ENCODE measurements at regions not wholly inside any gene's neighbourhood (a gene's known extent, or its start where the extent isn't known, plus 50 kb on each side); places are given as distances from the start of the nearest gene placed in this dataset.
A peak's percentile ranks its signal among the peaks of the same experiment; 100 is the strongest.

- peak; percentile 7 for DNase-seq (ENCODE audit: low read depth)
Measured at GRCh38 chr11:104531075-104531474, 367.1 kb upstream of the PDGFD start.

DNA sequence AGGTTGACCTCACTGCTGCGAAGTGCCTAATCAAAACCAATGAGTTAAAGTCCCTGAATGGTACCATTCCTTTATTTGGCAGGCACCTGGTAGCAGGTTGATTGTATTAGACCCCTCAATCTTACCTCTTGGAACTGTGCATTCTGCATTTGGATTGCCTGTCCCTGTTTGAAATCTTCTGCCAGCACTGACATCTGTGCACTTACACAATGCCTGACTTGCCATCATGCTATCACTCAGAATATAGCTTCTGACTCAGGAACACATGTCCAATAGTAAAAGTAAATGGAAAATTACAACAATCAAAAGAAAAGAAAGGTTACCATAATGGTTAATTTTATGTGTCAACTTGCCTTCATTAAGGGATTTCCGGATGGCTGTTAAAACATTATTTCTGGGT, 366.0 kb upstream of the PDGFD start:
- DNase-seq (ENCODE audit: low read depth), result no peak

DNA sequence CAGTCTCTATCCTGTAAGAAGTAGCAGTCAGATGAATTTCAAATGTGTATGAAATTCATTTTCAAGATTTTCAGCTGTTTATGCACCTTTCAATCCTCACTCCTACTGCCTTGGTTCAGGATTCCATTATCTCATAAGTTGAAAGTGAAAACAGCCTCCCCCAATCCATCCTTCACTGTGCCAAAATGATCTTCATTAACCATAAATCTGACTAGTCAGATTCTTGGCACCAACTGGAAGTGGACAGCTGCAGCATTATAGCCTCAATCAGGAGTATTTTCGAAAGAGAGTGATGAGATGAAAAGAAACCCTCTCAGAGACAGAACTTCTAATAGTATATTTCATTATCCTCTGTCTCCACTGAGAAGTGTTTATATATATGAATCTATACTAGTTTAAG, 365.3 kb upstream of the PDGFD start:
- DNase-seq (ENCODE audit: low read depth), result no peak

DNA sequence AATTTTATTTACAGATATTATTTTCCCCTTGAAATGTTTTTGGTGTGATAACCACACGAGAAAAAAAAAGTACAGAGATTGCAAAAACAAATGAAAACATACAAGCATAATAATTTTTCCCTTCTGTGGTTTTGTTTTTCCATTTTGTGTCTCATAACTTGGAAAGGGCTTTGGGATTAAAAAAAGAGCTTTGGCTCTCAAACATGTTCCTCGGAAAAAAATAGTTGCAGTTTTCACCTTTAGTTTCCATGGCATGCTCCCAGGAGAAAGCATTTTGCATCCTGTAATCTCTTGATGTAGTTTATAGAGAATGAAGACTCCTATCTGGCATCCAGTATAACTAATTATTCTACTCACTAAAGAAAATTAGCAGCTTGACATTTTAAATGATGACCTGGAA, 362.1 kb upstream of the PDGFD start:
- DNase-seq (ENCODE audit: low read depth), result no peak

DNA sequence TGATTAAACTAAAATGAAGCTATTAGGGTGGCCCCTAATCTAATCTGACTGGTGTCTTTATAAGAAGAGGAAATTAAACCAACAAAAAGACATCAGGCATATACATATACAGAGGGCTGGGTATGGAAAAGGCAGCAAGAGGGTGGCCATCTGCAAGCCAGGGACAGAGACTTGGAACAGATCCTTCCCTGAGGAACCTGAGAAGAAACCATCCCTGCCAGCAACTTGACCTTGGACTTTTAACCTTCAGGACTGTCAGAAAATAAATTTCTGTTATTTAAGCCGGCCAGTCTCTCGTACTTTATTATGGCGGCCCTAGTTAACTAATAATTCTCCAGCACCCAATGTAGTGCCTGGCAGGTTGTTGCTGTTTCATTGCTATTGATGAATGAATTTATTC, 361.5 kb upstream of the PDGFD start:
- no peak for DNase-seq (ENCODE audit: low read depth)

- DNase-seq (ENCODE audit: low read depth), result no peak
Measured at GRCh38 chr11:104524254-104524653, 360.3 kb upstream of the PDGFD start.

GRCh38 chr11:104523611-104524010, 359.7 kb upstream of the PDGFD start:
- DNase-seq (ENCODE audit: low read depth), result no peak

DNA sequence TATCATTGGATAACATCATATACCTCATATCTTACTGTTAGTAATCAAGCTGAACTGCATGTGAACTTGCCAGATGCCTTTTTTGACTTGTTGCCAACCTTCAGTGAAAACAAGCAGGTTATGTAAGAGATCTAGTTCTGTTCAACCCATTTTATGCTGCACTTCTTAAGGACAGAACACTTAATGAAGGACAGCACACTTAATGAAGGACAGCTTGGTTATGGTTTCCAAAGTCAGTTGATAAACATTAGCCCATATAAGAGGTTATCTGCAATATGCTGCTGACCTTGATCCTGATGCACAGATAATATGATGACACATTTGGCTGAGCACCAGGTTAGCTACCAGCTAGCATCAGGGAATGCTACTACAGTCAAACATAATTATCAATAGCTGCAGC, 358.7 kb upstream of the PDGFD start:
- no peak for DNase-seq (ENCODE audit: low read depth)

DNA sequence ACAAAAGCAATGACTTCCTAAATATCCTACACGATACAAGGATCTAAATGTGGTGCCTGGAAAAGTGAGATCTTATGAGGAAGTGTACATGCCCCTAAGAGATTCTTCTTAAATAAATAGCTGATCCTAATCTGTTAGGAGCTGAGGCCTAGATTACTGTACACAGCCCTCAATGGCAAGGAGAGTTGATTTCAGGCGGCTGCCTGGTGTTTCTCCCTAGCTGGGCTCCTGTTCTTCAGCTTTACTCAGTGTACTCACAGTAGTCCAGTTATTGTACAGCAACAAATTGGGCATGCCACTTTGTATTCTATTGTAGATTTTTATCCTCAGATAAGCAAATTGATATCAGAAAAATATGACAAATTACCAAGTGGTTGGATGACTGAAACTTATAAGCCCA, 358.2 kb upstream of the PDGFD start:
- no peak for DNase-seq (ENCODE audit: low read depth)

DNA sequence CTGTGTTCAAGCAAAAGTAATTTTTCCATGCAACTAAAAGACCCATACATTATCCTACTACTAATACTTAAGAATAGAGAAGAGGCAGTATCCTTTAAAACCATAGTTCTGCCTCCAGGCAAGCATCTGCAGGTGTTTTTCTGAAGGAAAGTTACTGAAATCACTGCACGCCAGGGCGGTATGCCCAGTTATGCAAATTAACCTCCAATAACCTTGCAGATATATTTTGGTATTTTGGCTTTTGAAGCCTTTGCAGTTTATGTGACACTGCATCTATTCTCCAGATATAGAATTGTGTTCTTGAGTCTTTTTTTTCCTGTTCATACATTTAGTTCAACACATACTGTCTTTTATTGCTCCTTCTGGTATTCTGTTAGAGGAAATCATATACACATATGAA, 346.2 kb upstream of the PDGFD start:
- no peak for DNase-seq (ENCODE audit: low read depth)

GRCh38 chr11:104490182-104490581, 326.2 kb upstream of the PDGFD start:
- DNase-seq (ENCODE audit: low read depth), result no peak

GRCh38 chr11:104488561-104488960, 324.6 kb upstream of the PDGFD start:
- DNase-seq (ENCODE audit: low read depth), result no peak

DNA sequence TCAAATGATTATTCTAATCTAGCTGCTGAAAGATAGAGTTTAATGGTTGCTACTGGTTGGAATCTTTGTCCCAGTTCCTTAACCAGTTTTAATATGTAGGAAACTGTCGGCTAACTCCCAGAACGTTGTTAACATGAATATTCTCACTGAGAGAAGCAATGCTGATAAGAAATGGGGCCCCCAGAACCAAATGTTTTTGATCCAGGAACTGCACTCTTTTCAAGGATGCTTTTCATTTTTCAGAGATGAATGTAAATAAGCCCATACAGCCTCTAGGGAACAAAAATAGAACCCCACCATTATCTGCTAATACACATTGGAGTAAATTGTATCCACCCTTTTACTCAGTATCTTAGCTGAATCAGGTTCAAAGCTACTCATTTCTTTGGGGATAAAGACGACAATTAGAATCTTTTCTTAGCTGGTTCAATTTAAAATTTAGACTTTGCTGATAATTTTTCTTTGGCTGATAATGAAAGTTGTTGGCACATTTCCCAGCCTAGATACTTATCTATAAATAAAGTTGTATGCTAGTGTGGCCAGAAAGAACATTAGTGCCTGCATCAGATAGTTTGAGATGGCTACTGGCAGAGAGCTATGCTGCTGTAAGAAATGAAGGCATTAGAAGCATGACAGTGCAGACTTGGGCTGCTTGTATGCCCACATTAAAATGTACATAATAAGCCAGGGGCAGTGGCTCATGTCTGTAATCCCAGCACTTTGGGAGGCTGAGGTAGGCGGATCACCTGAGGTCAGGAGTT, 323.3 kb upstream of the PDGFD start:
- no peak for DNase-seq (ENCODE audit: low read depth)

GRCh38 chr11:104484804-104485554, 321.0 kb upstream of the PDGFD start:
- no peak for DNase-seq (ENCODE audit: low read depth)

DNA sequence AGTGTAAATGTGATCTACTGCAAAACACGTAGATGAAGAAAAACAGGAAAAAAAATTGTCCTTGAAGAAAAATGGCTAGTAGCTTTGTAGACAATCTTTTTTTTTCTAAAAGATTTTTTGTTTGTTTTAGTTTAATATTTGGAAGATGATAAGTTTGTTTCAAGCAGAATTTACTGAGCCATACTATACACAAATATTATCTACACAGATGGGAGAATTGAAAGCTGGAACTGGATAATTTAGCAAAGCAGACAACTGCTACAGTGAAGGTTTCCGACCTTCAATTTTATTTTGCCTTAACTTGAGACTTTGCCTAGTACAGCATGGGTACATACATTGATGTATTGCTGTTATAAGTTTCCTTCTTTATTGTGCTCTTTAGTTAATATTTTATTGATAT, 313.0 kb upstream of the PDGFD start:
- no peak for DNase-seq (ENCODE audit: low read depth)

DNA sequence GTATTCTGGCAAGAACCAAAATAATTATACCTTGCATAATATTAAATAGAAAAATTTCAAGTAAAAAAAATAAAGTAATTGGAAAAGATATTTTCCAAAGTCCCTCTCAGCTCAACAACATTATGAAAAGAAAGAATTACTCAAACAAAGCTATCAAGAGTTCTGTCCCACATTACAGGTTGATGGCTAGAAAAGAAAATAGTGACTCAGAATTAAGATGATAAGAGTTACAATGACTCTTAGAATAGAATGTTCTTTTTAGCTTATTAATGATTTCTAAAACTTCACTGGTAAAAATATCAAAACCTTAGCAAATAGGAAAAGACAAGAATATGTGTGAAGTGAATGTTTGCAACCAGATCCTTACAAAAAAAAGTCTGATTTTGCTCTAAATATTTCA, 312.5 kb upstream of the PDGFD start:
- DNase-seq (ENCODE audit: low read depth), result no peak

GRCh38 chr11:104467404-104467803, 303.5 kb upstream of the PDGFD start:
- no peak for DNase-seq (ENCODE audit: low read depth)

DNA sequence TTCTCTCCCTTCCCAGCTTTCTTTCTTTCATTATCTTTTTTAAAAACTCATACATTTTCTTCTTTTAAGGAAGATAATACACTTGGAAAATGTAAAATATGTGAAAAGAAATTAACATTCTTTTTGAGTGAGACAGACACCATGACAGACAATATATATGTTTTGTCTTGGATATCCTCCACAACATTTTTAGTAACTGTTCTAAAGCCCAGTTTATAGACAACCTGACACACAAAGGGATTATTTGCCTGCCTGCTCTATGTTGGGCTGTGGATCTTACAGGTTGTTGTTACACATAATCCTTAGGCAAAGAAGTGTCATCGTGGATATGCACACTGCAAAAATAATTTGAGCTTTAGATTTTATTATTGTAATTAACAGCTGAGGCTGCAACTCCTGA, 301.4 kb upstream of the PDGFD start:
- DNase-seq (ENCODE audit: low read depth), result no peak

DNA sequence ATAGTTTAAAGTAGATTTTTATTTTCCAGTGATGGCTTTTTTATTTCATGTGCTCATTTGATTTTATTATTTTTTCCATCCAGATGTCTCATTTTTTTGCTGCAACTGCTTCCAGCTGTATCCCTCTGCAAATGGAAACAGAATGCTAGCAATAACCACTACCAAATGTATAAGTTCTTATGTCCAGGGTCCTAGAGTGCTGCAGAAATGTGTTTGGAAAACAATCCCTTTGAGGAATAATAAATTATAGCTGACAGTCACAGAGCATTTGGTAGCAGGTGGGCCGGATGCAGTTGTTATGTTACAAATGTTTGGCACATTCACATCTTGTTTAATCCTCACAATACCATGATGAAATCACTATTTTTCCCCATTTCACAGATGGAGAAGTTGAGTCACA, 300.7 kb upstream of the PDGFD start:
- DNase-seq (ENCODE audit: low read depth), result no peak

- peak; percentile 21 for DNase-seq (ENCODE audit: low read depth)
Measured at GRCh38 chr11:104462341-104462740, 298.4 kb upstream of the PDGFD start.

DNA sequence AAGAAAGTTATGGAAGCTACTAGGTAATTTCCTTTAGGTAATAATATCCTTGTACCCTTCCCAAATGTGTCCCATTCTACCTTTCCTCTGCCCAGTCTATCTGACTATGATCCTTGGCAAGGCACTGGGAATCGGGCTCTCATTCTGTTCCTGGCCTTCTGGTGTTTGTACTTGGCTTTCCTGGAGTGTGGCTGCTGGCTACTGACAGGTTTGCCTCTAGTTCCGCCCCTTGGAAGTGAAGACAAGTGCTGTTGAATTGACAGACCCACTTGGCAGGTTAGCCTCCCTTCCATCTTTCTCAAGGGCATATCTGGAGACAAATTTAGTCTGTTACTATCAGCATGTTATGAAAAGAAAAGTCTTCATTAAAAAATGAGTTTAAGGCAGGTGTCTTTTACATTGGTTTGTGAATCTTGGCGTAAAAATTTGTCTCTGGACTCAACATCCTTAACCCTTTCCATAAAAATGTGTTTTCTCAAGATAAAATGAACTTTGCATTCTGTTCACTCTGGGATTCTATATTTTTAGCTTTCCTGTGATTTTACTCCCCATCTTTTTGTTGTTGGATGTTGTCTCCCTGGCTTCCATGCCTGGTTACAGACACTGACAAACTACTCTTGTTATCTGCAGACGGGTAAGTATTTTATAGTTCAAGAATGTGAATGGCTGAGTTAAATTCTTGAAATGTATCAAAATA, 287.4 kb upstream of the PDGFD start:
- no peak for DNase-seq (ENCODE audit: low read depth)

DNA sequence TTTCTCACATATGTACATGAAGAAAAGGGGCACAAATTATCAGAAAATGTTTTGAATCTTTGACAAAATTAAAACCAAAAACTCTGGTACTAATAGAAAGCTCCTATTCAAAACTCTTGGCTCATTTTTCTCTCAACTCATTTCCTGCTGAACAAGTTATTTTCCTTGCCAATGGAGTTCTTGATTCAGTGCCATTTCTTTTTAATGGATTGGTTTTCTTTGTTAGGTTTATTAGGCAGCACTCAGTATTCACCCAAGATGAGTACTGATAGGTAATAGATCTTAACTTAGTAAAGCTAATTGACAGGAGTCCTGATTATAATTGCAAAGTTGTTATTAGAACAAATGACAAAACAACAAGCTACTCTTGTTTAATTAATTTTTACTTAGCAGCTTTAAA, 279.4 kb upstream of the PDGFD start:
- no peak for DNase-seq (ENCODE audit: low read depth)

DNA sequence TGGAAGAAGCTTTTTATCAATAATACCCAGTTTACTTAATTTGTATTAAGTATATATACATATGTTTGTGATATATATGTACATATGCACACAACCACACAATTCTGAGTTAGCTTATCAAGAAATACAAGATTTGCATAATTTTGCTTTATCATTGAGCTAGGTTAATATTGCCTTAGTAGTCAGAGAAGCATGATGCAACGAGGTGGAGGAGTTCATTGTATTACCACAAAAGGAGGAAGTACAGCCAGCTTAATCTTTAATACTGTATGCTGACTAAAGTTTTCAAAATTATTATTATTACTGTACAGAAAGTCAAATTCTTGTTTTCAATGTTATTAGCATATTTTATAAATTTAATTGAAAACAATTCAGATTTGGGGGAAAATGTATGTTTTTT, 278.4 kb upstream of the PDGFD start:
- DNase-seq (ENCODE audit: low read depth), result no peak

Data from HT1080 (cell line).